GM12878 (cell line): ENCODE measurements at regions not wholly inside any gene's neighbourhood (a gene's known extent, or its start where the extent isn't known, plus 50 kb on each side); places are given as distances from the start of the nearest gene placed in this dataset.

Experiments
- ATF3 ChIP-seq: IDR thresholded peaks from 2 replicates; pipeline ENCODE4 v1.6.1; 2011; ENCODE audit warnings: low read depth, mild to moderate bottlenecking, low read length, moderate library complexity, borderline replicate concordance; ENCODE audit errors: extremely low read depth
- BACH1 ChIP-seq: fragments of 450-650 bp; IDR thresholded peaks from 2 replicates; pipeline ENCODE4 v1.6.1; 2017; ENCODE audit warnings: mild to moderate bottlenecking, borderline replicate concordance
- BRCA1 ChIP-seq: IDR thresholded peaks from 2 replicates; pipeline ENCODE4 v1.6.1; 2011; ENCODE audit warnings: low read depth, low read length, improper control_type of control experiment
- CTCF ChIP-seq, 3 experiments: IDR thresholded peaks in 2 of 3; conservative IDR thresholded peaks in 1 of 3; 2 replicates each; pipeline ENCODE4 v1.5.1; 2011; ENCODE audit warnings: low read depth in 3 of 3, low read length in 3 of 3, mild to moderate bottlenecking in 3 of 3, control low read depth in 2 of 3, moderate library complexity in 2 of 3, inconsistent platforms in 1 of 3, mixed read lengths in 1 of 3; ENCODE audit not compliant: control insufficient read depth in 2 of 3, insufficient read depth in 1 of 3; ENCODE audit errors: extremely low read depth in 1 of 3
- EP300 ChIP-seq, 2 experiments: fragments of 150-350 bp in 1 of 2; IDR thresholded peaks; 2 replicates each; pipeline ENCODE4 v1.6.1; 2011 to 2012; ENCODE audit warnings: low read depth in 2 of 2, low read length in 2 of 2, borderline replicate concordance in 1 of 2, improper control_type of control experiment in 1 of 2, inconsistent platforms in 1 of 2; ENCODE audit not compliant: control insufficient read depth in 1 of 2
- ETV6 ChIP-seq, 2 experiments: fragments of 450-650 bp in 1 of 2; IDR thresholded peaks in 1 of 2; conservative IDR thresholded peaks in 1 of 2; 2 replicates each; pipeline ENCODE4 v1.6.1; 2014; ENCODE audit warnings: antibody characterized with exemption in 1 of 2, borderline replicate concordance in 1 of 2, low read depth in 1 of 2, mild to moderate bottlenecking in 1 of 2, moderate library complexity in 1 of 2
- EZH2 ChIP-seq: IDR thresholded peaks from 2 replicates; pipeline ENCODE4 v1.6.1; 2012; ENCODE audit warnings: low read depth, mild to moderate bottlenecking, control low read depth, inconsistent platforms, low read length, borderline replicate concordance; ENCODE audit not compliant: control insufficient read depth
- PML ChIP-seq: IDR thresholded peaks from 2 replicates; pipeline ENCODE4 v1.6.1; 2012; ENCODE audit warnings: low read length, inconsistent platforms
- POLR2AphosphoS5 ChIP-seq: IDR thresholded peaks from 2 replicates; pipeline ENCODE4 v1.6.1; 2011; ENCODE audit warnings: mild to moderate bottlenecking, low read length, inconsistent platforms
- REST ChIP-seq: IDR thresholded peaks from 2 replicates; pipeline ENCODE4 v1.6.1; 2012; ENCODE audit warnings: mild to moderate bottlenecking, low read depth, low read length
- USF1 ChIP-seq: IDR thresholded peaks from 2 replicates; pipeline ENCODE4 v1.6.1; 2011; ENCODE audit warnings: borderline replicate concordance, low read depth, mild to moderate bottlenecking, moderate library complexity, mixed read lengths, low read length; ENCODE audit not compliant: insufficient read depth; ENCODE audit errors: extremely low read length
- ZNF207 ChIP-seq: fragments of 450-650 bp; IDR thresholded peaks from 2 replicates; pipeline ENCODE4 v1.6.1; 2014; ENCODE audit warnings: antibody characterized with exemption, mild to moderate bottlenecking, borderline replicate concordance
- ZNF622 ChIP-seq: fragments of 450-650 bp; IDR thresholded peaks from 2 replicates; pipeline ENCODE4 v1.6.1; 2017; ENCODE audit warnings: mild to moderate bottlenecking, inconsistent platforms

GRCh38 chr6:140779991-140780596 lies 1352.6 kb upstream of the GJE1 start:
- TF ChIP-seq POLR2AphosphoS5 (no peak), ETV6 (conservative IDR thresholded peaks at IDR 0.05 in 1 of 2, IDR thresholded peaks at IDR 0.05 in 1 of 2; ENCODE audit: borderline replicate concordance in 1 of 2, low read depth in 1 of 2) (no peak), BRCA1 (no peak), CTCF (IDR thresholded peaks at IDR 0.05 in 2 of 3, conservative IDR thresholded peaks at IDR 0.05 in 1 of 3; ENCODE audit: control insufficient read depth in 2 of 3, extremely low read depth in 1 of 3, insufficient read depth in 1 of 3, low read depth in 3 of 3, low read length in 3 of 3) (no peak), PML (no peak), ZNF207 (no peak), USF1 (no peak), ATF3 (no peak), REST (no peak), BACH1 (no peak), ZNF622 (no peak), EZH2 (no peak), EP300 (IDR thresholded peaks at IDR 0.05; ENCODE audit: borderline replicate concordance in 1 of 2, control insufficient read depth in 1 of 2, low read depth in 2 of 2, low read length in 2 of 2) (no peak)
